Uterus (tissue), 3 donors: ENCODE measurements at regions not wholly inside any gene's neighbourhood (a gene's known extent, or its start where the extent isn't known, plus 50 kb on each side); places are given as distances from the start of the nearest gene placed in this dataset.

Source experiments
- DNase-seq, 2 donors: peaks; one replicate each; pipeline ENCODE4 v3.0.0-alpha.2; 2019 to 2020
- H3K27ac ChIP-seq, 2 donors: fragments of 200-600 bp; sonication (generic); 1 replicate in 1 of 2; 2 replicates in 1 of 2; pipeline ENCODE4 v1.5.1; 2016 to 2018
- H3K27me3 ChIP-seq, 2 donors: fragments of 200-600 bp; sonication (generic); one replicate each; pipeline ENCODE4 v1.5.1; 2018 to 2019; ENCODE audit warnings: control low read depth in 1 of 2
- H3K36me3 ChIP-seq, 2 donors: fragments of 200-600 bp; sonication (generic); one replicate each; pipeline ENCODE4 v1.5.1; 2019; ENCODE audit warnings: control low read depth in 1 of 2
- H3K4me1 ChIP-seq, 2 donors: fragments of 200-600 bp; sonication (generic); one replicate each; pipeline ENCODE4 v1.5.1; 2018 to 2019; ENCODE audit warnings: control low read depth in 1 of 2
- H3K4me3 ChIP-seq, 2 donors: fragments of 200-600 bp; sonication (generic); 1 replicate in 1 of 2; 2 replicates in 1 of 2; pipeline ENCODE4 v1.5.1; 2018 to 2019; ENCODE audit warnings: mild to moderate bottlenecking in 1 of 2
- H3K9me3 ChIP-seq, 2 donors: fragments of 200-600 bp; sonication (generic); one replicate each; pipeline ENCODE4 v1.5.1; 2019; ENCODE audit warnings: control low read depth in 1 of 2
- CTCF ChIP-seq, 4 experiments: fragments of 200-600 bp in 2 of 4; fragments of 450-650 bp in 2 of 4; sonication (generic) in 2 of 4; IDR thresholded peaks; one replicate each; pipeline ENCODE4 v1.5.1; 2016 to 2019; ENCODE audit warnings: antibody characterized with exemption in 4 of 4, mild to moderate bottlenecking in 2 of 4, moderate library complexity in 1 of 4
- POLR2A ChIP-seq, 2 donors: fragments of 450-650 bp; IDR thresholded peaks; one replicate each; pipeline ENCODE4 v1.6.1; 2016; ENCODE audit warnings: antibody characterized with exemption in 2 of 2, mild to moderate bottlenecking in 1 of 2, moderate library complexity in 1 of 2
- intact Hi-C: fragments of 100-400 bp; cut with DNase I; formaldehyde crosslinking; loops from one replicate; pipeline ENCODE4 v1.15.1; 2023; ENCODE audit warnings: low total_unique reads
- donor health status: DM: yes; HTN: yes; CAD: no.

DNA sequence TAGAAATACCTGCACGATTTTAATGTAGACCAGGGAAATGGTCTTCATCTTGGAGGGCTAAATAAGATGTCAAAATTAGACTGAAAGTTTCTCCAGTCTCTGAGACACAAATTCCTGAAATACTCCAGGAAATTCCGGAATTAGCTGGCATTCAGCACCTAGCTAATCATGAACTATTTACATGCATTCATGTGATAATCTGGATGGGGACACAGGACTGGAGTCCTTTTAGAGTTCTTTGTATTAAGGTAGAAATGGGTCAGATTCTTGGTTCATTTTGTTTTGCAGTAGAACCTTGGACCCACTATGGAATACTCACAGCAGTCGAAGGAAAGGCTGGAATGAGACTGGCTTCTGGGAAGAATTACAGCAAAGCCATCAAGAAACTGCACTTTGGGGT lies 65.3 kb upstream of the MDFIC start:
- no peak for DNase-seq
- H3K27me3 ChIP-seq, result no peaks in the 10 kb centered on the region
- TF ChIP-seq POLR2A (IDR thresholded peaks at IDR 0.05) (no peak), CTCF (IDR thresholded peaks at IDR 0.05) (no peak)
- no peaks in the 10 kb centered on the region for H3K9me3 ChIP-seq
- no peaks in the 10 kb centered on the region for H3K4me1 ChIP-seq
- no peak overlapping the region for H3K4me3 ChIP-seq
- H3K27ac ChIP-seq, result no peak overlapping the region
- H3K36me3 ChIP-seq, result no peaks in the 10 kb centered on the region
- intact Hi-C loops, result no loop called here

- H3K4me1 ChIP-seq, result no peaks in the 10 kb centered on the region
- H3K27me3 ChIP-seq, result no peaks in the 10 kb centered on the region
- no peak for DNase-seq
- intact Hi-C loops, result no loop called here
- no peak overlapping the region for H3K27ac ChIP-seq
- no peak for TF ChIP-seq POLR2A (IDR thresholded peaks at IDR 0.05)
- no peaks in the 10 kb centered on the region for H3K9me3 ChIP-seq
- H3K36me3 ChIP-seq, result no peaks in the 10 kb centered on the region
- no peak overlapping the region for H3K4me3 ChIP-seq
Observed at GRCh38 chr7:114857605-114858004, 64.3 kb upstream of the MDFIC start.

- Histone ChIP-seq H3K4me1 (no peaks in the 10 kb centered on the region), H3K4me3 (no peak overlapping the region), H3K36me3 (no peaks in the 10 kb centered on the region), H3K27me3 (no peaks in the 10 kb centered on the region), H3K27ac (no peak overlapping the region), H3K9me3 (no peaks in the 10 kb centered on the region)
- intact Hi-C loops, result no loop called here
- no peak for DNase-seq
- TF ChIP-seq CTCF (IDR thresholded peaks at IDR 0.05) (no peak), POLR2A (IDR thresholded peaks at IDR 0.05) (no peak)
Observed at GRCh38 chr7:114859477-114859876, 62.4 kb upstream of the MDFIC start.

- H3K27ac ChIP-seq, result no peak overlapping the region
- TF ChIP-seq POLR2A (IDR thresholded peaks at IDR 0.05), result no peak
- TF ChIP-seq CTCF (IDR thresholded peaks at IDR 0.05), result no peak
- intact Hi-C loops, result no loop called here
Observed at GRCh38 chr7:114860206-114860605, 61.7 kb upstream of the MDFIC start.

GRCh38 chr7:114862406-114862805 lies 59.5 kb upstream of the MDFIC start:
- no peak for DNase-seq
- intact Hi-C loops, result no loop called here
- H3K9me3 ChIP-seq, result no peaks in the 10 kb centered on the region
- no peaks in the 10 kb centered on the region for H3K4me1 ChIP-seq
- no peak overlapping the region for H3K27ac ChIP-seq
- H3K36me3 ChIP-seq, result no peaks in the 10 kb centered on the region
- no peak overlapping the region for H3K4me3 ChIP-seq
- TF ChIP-seq CTCF (IDR thresholded peaks at IDR 0.05) (no peak), POLR2A (IDR thresholded peaks at IDR 0.05) (no peak)
- H3K27me3 ChIP-seq, result no peaks in the 10 kb centered on the region

More at GRCh38 chr7:114860206-114860605, 61.7 kb upstream of the MDFIC start:
- H3K27me3 ChIP-seq, result no peaks in the 10 kb centered on the region
- H3K4me3 ChIP-seq, result no peak overlapping the region
- no peaks in the 10 kb centered on the region for H3K9me3 ChIP-seq
- no peaks in the 10 kb centered on the region for H3K4me1 ChIP-seq
- H3K36me3 ChIP-seq, result no peaks in the 10 kb centered on the region
- no peak for DNase-seq

DNA sequence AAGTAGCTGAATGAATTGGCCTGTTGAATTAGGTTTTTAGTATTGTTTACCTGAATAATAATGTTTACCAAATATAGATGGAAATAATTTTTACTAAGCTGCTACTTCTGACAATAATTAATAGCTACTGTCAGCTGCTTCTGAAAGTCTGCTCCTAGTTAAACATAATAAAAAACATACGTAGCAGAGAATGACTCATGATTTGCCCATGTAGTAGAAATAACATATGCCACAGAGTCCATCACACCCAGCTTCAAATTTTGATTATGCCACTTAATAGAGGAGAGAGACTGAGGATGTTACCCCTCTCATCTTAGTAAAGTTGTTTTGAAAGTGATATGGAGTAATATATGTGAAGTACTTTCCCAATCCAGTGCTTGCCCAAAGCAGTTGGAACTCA lies 57.6 kb upstream of the MDFIC start:
- intact Hi-C loops, result no loop called here
- Histone ChIP-seq H3K9me3 (no peaks in the 10 kb centered on the region), H3K36me3 (no peaks in the 10 kb centered on the region), H3K27me3 (no peaks in the 10 kb centered on the region), H3K4me3 (no peak overlapping the region), H3K27ac (no peak overlapping the region), H3K4me1 (no peaks in the 10 kb centered on the region)
- no peak for DNase-seq
- TF ChIP-seq POLR2A (IDR thresholded peaks at IDR 0.05), result no peak
- TF ChIP-seq CTCF (IDR thresholded peaks at IDR 0.05), result no peak
